Astrocyte (in vitro differentiated cells and primary cell): ENCODE measurements at regions not wholly inside any gene's neighbourhood (a gene's known extent, or its start where the extent isn't known, plus 50 kb on each side); places are given as distances from the start of the nearest gene placed in this dataset.
A peak's percentile ranks its signal among the peaks of the same experiment; 100 is the strongest.
"Not testable (repeated sequence)": the region's sequence is repeated elsewhere in the genome, so short reads cannot be mapped to it uniquely, and the experiment has no call there.

Experiments used
- DNase-seq: peaks from one replicate; pipeline ENCODE4 v3.0.0-alpha.2; 2010; ENCODE audit warnings: low read depth
- FAIRE-seq: peaks from 2 replicates; lab custom pipeline; 2011; peaks lifted over from hg19 to GRCh38; lab: Jason Lieb, UNC
- H2AFZ ChIP-seq: 2 replicates; pipeline ENCODE4 v1.6.0; 2012; ENCODE audit warnings: low read depth, low read length, inconsistent platforms
- H3K27ac ChIP-seq: 2 replicates; pipeline ENCODE4 v1.5.1; 2011; ENCODE audit warnings: low read depth, low read length, inconsistent platforms
- H3K27me3 ChIP-seq: 2 replicates; pipeline ENCODE4 v1.6.0; 2011; ENCODE audit warnings: low read length, inconsistent platforms; ENCODE audit not compliant: insufficient read depth
- H3K36me3 ChIP-seq: 2 replicates; pipeline ENCODE4 v1.5.1; 2011; ENCODE audit warnings: low read length, inconsistent platforms; ENCODE audit not compliant: insufficient read depth
- H3K4me1 ChIP-seq: 2 replicates; pipeline ENCODE4 v1.5.1; 2011; ENCODE audit warnings: low read length, inconsistent platforms; ENCODE audit not compliant: insufficient read depth
- H3K4me2 ChIP-seq: 2 replicates; pipeline ENCODE4 v1.6.0; 2012; ENCODE audit warnings: low read length, inconsistent platforms
- H3K4me3 ChIP-seq: 2 replicates; pipeline ENCODE4 v1.5.1; 2011; ENCODE audit warnings: low read depth, mild to moderate bottlenecking, low read length, inconsistent platforms; ENCODE audit not compliant: insufficient read depth
- H3K79me2 ChIP-seq: 2 replicates; pipeline ENCODE4 v1.6.0; 2012; ENCODE audit warnings: mild to moderate bottlenecking, low read length, inconsistent platforms; ENCODE audit not compliant: insufficient read depth
- H3K9ac ChIP-seq: 2 replicates; pipeline ENCODE4 v1.6.0; 2012; ENCODE audit warnings: mild to moderate bottlenecking, low read length, inconsistent platforms
- H3K9me3 ChIP-seq: 2 replicates; pipeline ENCODE4 v1.5.1; 2012; ENCODE audit warnings: low read depth, mild to moderate bottlenecking, low read length, inconsistent platforms; ENCODE audit not compliant: insufficient read depth
- H4K20me1 ChIP-seq: 2 replicates; pipeline ENCODE4 v1.6.0; 2012; ENCODE audit warnings: low read length, inconsistent platforms; ENCODE audit not compliant: insufficient read depth
- H3K27ac Mint-ChIP-seq: one replicate; pipeline ENCODE4 v1.8.0; 2021; ENCODE audit warnings: mild to moderate bottlenecking, mixed read lengths; ENCODE audit not compliant: unreplicated experiment
- H3K27me3 Mint-ChIP-seq: one replicate; pipeline ENCODE4 v1.8.0; 2021; ENCODE audit warnings: low read depth, mixed read lengths; ENCODE audit not compliant: unreplicated experiment
- H3K36me3 Mint-ChIP-seq: one replicate; pipeline ENCODE4 v1.8.0; 2021; ENCODE audit warnings: low read depth, mixed read lengths; ENCODE audit not compliant: unreplicated experiment
- H3K4me1 Mint-ChIP-seq: one replicate; pipeline ENCODE4 v1.8.0; 2021; ENCODE audit warnings: low read depth, mixed read lengths; ENCODE audit not compliant: unreplicated experiment
- H3K4me3 Mint-ChIP-seq: one replicate; pipeline ENCODE4 v1.8.0; 2021; ENCODE audit warnings: mild to moderate bottlenecking, moderate library complexity, mixed read lengths; ENCODE audit not compliant: unreplicated experiment
- H3K9me3 Mint-ChIP-seq: one replicate; pipeline ENCODE4 v1.8.0; 2021; ENCODE audit warnings: mild to moderate bottlenecking, mixed read lengths; ENCODE audit not compliant: unreplicated experiment
- TF ChIP-seq, protein P1 (sequence below): IDR thresholded peaks from 2 replicates; pipeline ENCODE4 v1.5.1; 2011; ENCODE audit warnings: low read depth, mild to moderate bottlenecking, inconsistent platforms, low read length, moderate library complexity; ENCODE audit not compliant: insufficient read depth

DNA sequence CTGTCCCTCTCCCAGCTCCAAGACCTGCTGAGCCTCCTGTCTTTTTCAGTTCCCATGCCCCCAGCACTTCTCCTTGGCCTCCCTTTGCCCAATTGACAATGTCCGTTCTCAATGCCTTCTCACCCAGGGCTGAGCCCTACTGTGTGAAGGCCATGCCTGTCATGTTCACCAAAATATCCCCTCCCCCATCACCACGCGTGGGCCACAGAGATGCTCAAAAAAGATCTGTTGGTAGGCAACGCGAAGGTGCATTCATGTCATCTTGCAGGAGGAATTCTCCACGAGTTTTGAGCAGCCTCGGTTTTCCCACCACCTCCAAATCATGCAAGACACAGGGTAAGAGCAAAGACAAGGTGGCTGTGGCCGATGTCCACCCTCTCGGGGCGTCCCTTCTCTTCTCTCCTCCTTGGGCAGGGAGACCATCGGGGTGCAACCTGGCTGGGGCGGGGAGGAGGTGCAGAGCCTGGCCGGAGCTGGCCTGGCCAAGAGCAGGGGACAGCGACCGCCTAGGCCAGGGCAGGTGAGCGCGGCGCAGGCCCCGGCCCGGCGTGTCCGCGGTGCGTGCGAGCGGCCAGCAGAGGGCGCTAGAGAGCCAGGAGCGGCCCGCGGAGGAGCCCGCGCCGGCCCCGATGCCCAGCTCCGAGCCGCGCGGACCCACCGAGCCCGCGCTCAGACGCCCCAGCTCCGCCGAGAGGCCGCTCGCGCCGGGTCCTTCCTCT is 56.3 kb upstream of the KRTAP5-11 start:
- H3K27me3 ChIP-seq, H3K9me3 ChIP-seq, H3K27ac ChIP-seq, H4K20me1 ChIP-seq, H3K4me3 ChIP-seq, H3K36me3 Mint-ChIP-seq, FAIRE-seq, H3K9ac ChIP-seq, H3K9me3 Mint-ChIP-seq, H3K4me1 Mint-ChIP-seq, H2AFZ ChIP-seq, H3K36me3 ChIP-seq, H3K79me2 ChIP-seq, DNase-seq, H3K4me1 ChIP-seq: not testable (repeated sequence)
- peak overlapping the region; percentile 76 for H3K4me2 ChIP-seq
- TF ChIP-seq, protein P1, sequence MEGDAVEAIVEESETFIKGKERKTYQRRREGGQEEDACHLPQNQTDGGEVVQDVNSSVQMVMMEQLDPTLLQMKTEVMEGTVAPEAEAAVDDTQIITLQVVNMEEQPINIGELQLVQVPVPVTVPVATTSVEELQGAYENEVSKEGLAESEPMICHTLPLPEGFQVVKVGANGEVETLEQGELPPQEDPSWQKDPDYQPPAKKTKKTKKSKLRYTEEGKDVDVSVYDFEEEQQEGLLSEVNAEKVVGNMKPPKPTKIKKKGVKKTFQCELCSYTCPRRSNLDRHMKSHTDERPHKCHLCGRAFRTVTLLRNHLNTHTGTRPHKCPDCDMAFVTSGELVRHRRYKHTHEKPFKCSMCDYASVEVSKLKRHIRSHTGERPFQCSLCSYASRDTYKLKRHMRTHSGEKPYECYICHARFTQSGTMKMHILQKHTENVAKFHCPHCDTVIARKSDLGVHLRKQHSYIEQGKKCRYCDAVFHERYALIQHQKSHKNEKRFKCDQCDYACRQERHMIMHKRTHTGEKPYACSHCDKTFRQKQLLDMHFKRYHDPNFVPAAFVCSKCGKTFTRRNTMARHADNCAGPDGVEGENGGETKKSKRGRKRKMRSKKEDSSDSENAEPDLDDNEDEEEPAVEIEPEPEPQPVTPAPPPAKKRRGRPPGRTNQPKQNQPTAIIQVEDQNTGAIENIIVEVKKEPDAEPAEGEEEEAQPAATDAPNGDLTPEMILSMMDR: peak; percentile 16
- peaks cover 51% of the 10 kb centered on the region for H3K27me3 Mint-ChIP-seq
- peak overlapping the region; percentile 27 for H3K27ac Mint-ChIP-seq
- H3K4me3 Mint-ChIP-seq: peak overlapping the region; percentile 68

DNA sequence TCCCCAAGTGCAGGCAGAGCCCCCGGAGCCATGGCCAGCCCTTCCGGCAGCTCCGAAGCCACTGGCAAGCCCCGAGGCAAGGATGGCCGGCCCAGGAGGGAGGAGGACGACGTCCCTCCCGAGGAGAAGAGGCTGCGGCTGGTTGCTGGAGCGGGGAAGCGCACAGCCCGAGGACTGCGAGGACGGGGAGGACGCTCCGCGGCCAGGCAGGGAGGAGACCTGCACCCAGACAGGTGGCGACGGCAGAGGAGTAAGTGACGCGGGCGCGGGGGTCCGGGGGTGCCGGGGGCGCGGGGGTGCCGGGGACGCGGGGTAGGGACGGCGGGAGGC is 56.8 kb upstream of the KRTAP5-11 start:
- H3K27ac ChIP-seq, H3K9me3 ChIP-seq, H2AFZ ChIP-seq, FAIRE-seq, H3K9me3 Mint-ChIP-seq, H3K79me2 ChIP-seq, H4K20me1 ChIP-seq, H3K4me1 Mint-ChIP-seq, H3K4me3 Mint-ChIP-seq, H3K36me3 ChIP-seq, H3K9ac ChIP-seq, H3K4me1 ChIP-seq, H3K27me3 ChIP-seq, H3K27ac Mint-ChIP-seq, H3K4me3 ChIP-seq, H3K36me3 Mint-ChIP-seq, DNase-seq: not testable (repeated sequence)
- peak overlapping the region; percentile 76 for H3K4me2 ChIP-seq
- H3K27me3 Mint-ChIP-seq: peaks cover 48% of the 10 kb centered on the region

DNA sequence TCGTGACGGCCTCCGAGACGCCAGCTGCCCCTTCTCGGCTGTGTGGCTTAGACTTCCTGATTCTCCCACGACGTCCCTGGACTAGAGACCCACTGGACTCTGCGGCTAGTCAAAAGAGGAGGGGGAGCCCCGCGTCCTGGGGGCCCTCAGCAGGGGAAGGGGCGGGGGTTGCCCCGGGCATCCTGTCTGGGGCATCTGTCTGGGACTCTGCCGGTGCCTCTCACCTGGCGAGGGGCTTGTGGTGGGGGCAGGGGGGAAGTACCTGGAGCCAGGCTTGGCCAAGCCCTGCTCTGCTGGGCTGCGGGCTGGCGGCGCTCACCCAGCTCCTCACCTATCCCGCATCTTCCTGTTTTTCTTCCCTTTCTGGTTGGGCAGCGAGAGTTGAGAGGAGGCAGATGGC is 57.2 kb upstream of the KRTAP5-11 start:
- not testable (repeated sequence) for H3K4me1 Mint-ChIP-seq, H3K9me3 Mint-ChIP-seq, H3K4me1 ChIP-seq, DNase-seq, H3K9me3 ChIP-seq, H3K9ac ChIP-seq, FAIRE-seq, H3K4me3 ChIP-seq, H3K79me2 ChIP-seq, H3K27ac ChIP-seq, H3K27ac Mint-ChIP-seq, H3K36me3 ChIP-seq, H3K4me3 Mint-ChIP-seq, H3K36me3 Mint-ChIP-seq, H4K20me1 ChIP-seq, H2AFZ ChIP-seq, H3K4me2 ChIP-seq, H3K27me3 ChIP-seq
- peaks cover 45% of the 10 kb centered on the region for H3K27me3 Mint-ChIP-seq

DNA sequence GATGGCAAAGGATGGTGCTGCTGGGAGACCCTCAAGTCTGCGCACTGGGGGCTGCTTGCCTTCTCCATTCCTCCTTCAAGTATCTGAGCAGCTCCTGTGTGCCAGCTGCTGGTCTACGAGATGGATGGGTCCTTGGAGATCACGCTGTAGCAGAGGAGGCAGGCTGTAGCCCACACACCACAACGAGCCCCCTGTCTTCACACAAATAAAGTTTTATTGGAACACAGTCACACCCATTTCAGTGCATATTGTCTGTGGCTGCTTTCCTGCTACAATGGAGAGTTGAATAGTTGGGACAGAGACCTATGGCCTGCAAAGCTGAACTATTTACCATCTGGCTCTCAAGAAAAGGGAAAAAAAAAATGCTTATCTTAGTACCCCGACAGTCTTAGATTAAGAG is 64.4 kb upstream of the KRTAP5-11 start:
- not testable (repeated sequence) for H3K36me3 ChIP-seq, H2AFZ ChIP-seq, FAIRE-seq, H3K4me3 Mint-ChIP-seq, H3K36me3 Mint-ChIP-seq, DNase-seq, H3K27ac ChIP-seq, H4K20me1 ChIP-seq, H3K27me3 ChIP-seq, H3K9me3 Mint-ChIP-seq, H3K4me1 ChIP-seq, H3K4me1 Mint-ChIP-seq, H3K4me3 ChIP-seq, H3K4me2 ChIP-seq, H3K9ac ChIP-seq, H3K79me2 ChIP-seq, H3K9me3 ChIP-seq, H3K27ac Mint-ChIP-seq
- peaks cover 27% of the 10 kb centered on the region for H3K27me3 Mint-ChIP-seq

DNA sequence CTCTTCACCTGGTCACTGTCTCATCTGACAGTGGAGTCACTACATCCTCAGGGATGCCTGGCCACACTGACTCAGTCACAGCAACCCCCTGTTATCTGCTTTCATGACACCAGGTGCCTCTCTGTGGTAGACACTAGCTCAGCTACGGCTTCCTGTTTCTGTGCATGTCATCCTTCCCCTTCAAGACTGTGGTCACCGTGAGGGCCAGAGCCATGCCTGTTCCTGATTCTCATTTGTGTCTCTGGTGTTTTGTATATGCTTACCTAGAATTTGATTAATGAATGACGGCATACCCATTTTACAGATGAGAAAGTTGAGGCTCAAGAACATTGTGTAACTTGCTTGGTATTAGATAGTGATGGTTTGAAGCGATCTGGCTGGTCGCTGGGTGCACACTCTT is 70.3 kb upstream of the KRTAP5-11 start:
- H3K4me1 Mint-ChIP-seq, H3K9me3 ChIP-seq, H3K4me3 Mint-ChIP-seq, H2AFZ ChIP-seq, H3K27ac Mint-ChIP-seq, H3K27me3 ChIP-seq, H3K79me2 ChIP-seq, FAIRE-seq, H3K4me1 ChIP-seq, H4K20me1 ChIP-seq, H3K36me3 ChIP-seq, H3K4me3 ChIP-seq, DNase-seq, H3K9me3 Mint-ChIP-seq, H3K4me2 ChIP-seq, H3K9ac ChIP-seq, H3K27ac ChIP-seq, H3K36me3 Mint-ChIP-seq: not testable (repeated sequence)
- peaks cover 24% of the 10 kb centered on the region for H3K27me3 Mint-ChIP-seq
